Uterus (tissue), 3 donors: ENCODE measurements at regions not wholly inside any gene's neighbourhood (a gene's known extent, or its start where the extent isn't known, plus 50 kb on each side); places are given as distances from the start of the nearest gene placed in this dataset.

Source experiments
- DNase-seq, 2 donors: peaks; one replicate each; pipeline ENCODE4 v3.0.0-alpha.2; 2019 to 2020
- H3K27ac ChIP-seq, 2 donors: fragments of 200-600 bp; sonication (generic); 1 replicate in 1 of 2; 2 replicates in 1 of 2; pipeline ENCODE4 v1.5.1; 2016 to 2018
- H3K27me3 ChIP-seq, 2 donors: fragments of 200-600 bp; sonication (generic); one replicate each; pipeline ENCODE4 v1.5.1; 2018 to 2019; ENCODE audit warnings: control low read depth in 1 of 2
- H3K36me3 ChIP-seq, 2 donors: fragments of 200-600 bp; sonication (generic); one replicate each; pipeline ENCODE4 v1.5.1; 2019; ENCODE audit warnings: control low read depth in 1 of 2
- H3K4me1 ChIP-seq, 2 donors: fragments of 200-600 bp; sonication (generic); one replicate each; pipeline ENCODE4 v1.5.1; 2018 to 2019; ENCODE audit warnings: control low read depth in 1 of 2
- H3K4me3 ChIP-seq, 2 donors: fragments of 200-600 bp; sonication (generic); 1 replicate in 1 of 2; 2 replicates in 1 of 2; pipeline ENCODE4 v1.5.1; 2018 to 2019; ENCODE audit warnings: mild to moderate bottlenecking in 1 of 2
- H3K9me3 ChIP-seq, 2 donors: fragments of 200-600 bp; sonication (generic); one replicate each; pipeline ENCODE4 v1.5.1; 2019; ENCODE audit warnings: control low read depth in 1 of 2
- POLR2A ChIP-seq, 2 donors: fragments of 450-650 bp; IDR thresholded peaks; one replicate each; pipeline ENCODE4 v1.6.1; 2016; ENCODE audit warnings: antibody characterized with exemption in 2 of 2, mild to moderate bottlenecking in 1 of 2, moderate library complexity in 1 of 2
- intact Hi-C: fragments of 100-400 bp; cut with DNase I; formaldehyde crosslinking; loops from one replicate; pipeline ENCODE4 v1.15.1; 2023; ENCODE audit warnings: low total_unique reads
- TF ChIP-seq, protein P1 (sequence below), 4 experiments: fragments of 200-600 bp in 2 of 4; fragments of 450-650 bp in 2 of 4; sonication (generic) in 2 of 4; IDR thresholded peaks; one replicate each; pipeline ENCODE4 v1.5.1; 2016 to 2019; ENCODE audit warnings: antibody characterized with exemption in 4 of 4, mild to moderate bottlenecking in 2 of 4, moderate library complexity in 1 of 4
- donor health status: DM: yes; HTN: yes; CAD: no.

DNA sequence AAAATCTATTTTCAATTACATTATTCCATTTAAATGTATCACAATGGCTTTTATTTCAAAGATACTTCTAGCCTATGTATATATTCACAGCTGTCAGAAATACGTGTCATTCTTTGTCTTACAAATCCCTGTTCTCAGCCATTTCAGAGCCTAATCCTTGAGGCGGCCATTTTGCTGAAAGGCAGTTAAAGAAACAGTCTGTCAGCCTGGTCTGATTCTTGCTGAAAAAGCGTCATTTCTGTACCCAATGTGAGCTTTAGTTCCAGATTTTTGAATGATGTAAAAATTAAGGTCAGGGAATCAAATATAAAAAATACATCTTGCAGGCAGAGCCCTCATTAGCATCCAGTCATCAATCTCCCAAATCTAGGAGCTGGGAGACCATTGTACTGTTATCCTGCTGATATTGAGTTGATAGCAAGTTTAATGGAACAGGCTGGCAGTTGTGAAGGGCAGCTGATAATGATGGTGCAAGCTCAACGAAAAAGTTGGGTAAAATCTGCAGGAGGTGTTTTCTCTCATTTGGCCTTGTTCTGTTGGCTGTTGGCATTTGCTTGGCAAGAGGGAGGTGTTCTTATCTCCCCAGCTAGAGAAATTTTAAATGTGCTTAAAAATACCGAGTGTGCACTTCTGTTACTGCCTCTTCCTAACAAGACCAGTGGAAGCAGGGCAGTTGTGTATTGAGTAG lies 314.8 kb downstream of the SOX4 start:
- intact Hi-C loops: no loop called here
- no peaks in the 10 kb centered on the region for H3K9me3 ChIP-seq
- DNase-seq: no peak
- no peak overlapping the region for H3K4me3 ChIP-seq
- no peak for TF ChIP-seq POLR2A (IDR thresholded peaks at IDR 0.05)
- TF ChIP-seq, protein P1, sequence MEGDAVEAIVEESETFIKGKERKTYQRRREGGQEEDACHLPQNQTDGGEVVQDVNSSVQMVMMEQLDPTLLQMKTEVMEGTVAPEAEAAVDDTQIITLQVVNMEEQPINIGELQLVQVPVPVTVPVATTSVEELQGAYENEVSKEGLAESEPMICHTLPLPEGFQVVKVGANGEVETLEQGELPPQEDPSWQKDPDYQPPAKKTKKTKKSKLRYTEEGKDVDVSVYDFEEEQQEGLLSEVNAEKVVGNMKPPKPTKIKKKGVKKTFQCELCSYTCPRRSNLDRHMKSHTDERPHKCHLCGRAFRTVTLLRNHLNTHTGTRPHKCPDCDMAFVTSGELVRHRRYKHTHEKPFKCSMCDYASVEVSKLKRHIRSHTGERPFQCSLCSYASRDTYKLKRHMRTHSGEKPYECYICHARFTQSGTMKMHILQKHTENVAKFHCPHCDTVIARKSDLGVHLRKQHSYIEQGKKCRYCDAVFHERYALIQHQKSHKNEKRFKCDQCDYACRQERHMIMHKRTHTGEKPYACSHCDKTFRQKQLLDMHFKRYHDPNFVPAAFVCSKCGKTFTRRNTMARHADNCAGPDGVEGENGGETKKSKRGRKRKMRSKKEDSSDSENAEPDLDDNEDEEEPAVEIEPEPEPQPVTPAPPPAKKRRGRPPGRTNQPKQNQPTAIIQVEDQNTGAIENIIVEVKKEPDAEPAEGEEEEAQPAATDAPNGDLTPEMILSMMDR (IDR thresholded peaks at IDR 0.05): no peak
- H3K27me3 ChIP-seq: no peaks in the 10 kb centered on the region
- no peaks in the 10 kb centered on the region for H3K36me3 ChIP-seq
- peak overlapping the region; percentile 1 to 18 for H3K27ac ChIP-seq
- H3K4me1 ChIP-seq: peaks cover 3 to 8% of the 10 kb centered on the region in 2 donors

DNA sequence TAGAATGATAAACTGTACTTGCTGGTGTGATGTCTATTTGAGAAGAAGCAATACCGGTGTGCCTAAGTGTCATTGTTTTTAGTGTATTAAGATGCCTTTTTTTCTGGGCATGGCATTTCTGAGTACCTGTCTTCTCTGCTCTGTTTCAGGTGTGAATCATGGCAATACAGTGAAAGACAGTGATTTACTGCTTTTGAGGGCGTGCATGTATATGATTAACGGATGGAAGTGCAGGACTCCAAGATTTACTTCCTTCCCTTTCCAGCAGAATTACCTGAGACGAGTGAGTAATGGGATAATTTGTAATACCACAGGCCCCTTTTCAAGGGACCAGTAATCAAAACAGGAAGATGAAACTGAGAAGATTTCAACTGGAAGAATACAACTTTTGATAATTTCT lies 315.8 kb downstream of the SOX4 start:
- DNase-seq: no peak
- H3K4me1 ChIP-seq: peaks cover 3 to 8% of the 10 kb centered on the region in 2 donors
- peak overlapping the region; percentile 18 to 35 for H3K27ac ChIP-seq
- TF ChIP-seq, protein P1 (IDR thresholded peaks at IDR 0.05): no peak
- no peak for TF ChIP-seq POLR2A (IDR thresholded peaks at IDR 0.05)
- H3K4me3 ChIP-seq: no peak overlapping the region
- H3K36me3 ChIP-seq: no peaks in the 10 kb centered on the region
- intact Hi-C loops: no loop called here
- H3K9me3 ChIP-seq: no peaks in the 10 kb centered on the region
- H3K27me3 ChIP-seq: no peaks in the 10 kb centered on the region

DNA sequence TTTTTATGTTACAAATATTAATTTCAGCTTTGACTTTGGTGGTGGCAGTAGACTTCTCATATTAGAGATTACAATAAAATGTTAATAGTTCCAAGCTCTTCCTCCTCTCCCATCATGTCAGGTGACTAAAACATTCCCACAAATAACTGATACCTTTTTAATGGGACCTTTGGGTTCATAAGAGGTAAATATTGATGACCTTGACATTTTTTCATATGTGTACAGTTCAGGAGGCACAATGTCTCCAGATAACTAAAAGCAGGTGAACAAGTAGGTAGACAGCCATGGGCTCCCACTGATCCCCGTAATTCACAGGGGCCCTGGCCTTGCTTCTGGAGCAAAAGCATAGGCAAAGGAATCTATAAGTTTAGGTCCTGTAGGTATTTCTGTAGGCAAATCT lies 317.7 kb downstream of the SOX4 start:
- Histone ChIP-seq H3K4me3 (no peak overlapping the region), H3K36me3 (no peaks in the 10 kb centered on the region), H3K9me3 (no peaks in the 10 kb centered on the region), H3K27me3 (no peaks in the 10 kb centered on the region), H3K4me1 (peaks cover 3 to 8% of the 10 kb centered on the region in 2 donors), H3K27ac (no peak overlapping the region)
- no peak for DNase-seq
- intact Hi-C loops: no loop called here
- TF ChIP-seq, protein P1 (IDR thresholded peaks at IDR 0.05): no peak
- no peak for TF ChIP-seq POLR2A (IDR thresholded peaks at IDR 0.05)

DNA sequence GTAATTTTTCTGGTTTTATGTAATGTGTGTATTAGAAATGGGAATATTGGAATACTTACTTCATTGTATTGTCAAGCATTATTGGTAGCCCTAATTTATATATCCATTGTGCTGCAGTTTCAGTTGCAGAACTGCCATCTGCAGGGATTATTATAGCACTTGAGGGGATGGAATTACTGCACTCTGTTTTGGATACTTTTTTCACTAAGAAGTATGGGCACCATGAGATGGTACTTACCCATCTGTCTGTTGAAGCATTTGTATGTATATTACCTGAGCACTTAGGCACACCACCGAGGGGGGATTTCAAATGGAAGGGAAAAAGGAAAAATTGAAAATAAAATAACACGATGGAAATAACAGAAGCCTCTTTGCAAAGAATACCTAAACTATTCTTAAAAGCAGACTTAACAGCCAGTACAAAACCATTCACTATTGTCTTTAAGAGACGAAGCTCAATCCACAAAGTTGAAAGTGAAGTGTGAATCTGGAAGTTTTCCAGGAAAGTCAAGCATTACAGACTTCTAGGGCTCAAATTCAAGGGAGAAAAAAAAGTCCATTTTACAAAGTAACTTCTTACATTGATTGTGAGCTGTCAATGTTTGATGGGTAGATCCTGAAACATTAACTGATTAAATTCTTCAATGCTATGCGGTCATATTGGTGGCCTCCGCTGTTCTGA lies 318.7 kb downstream of the SOX4 start:
- Histone ChIP-seq H3K36me3 (no peaks in the 10 kb centered on the region), H3K4me1 (peaks cover 3 to 8% of the 10 kb centered on the region in 2 donors), H3K27ac (no peak overlapping the region), H3K9me3 (no peaks in the 10 kb centered on the region), H3K4me3 (no peak overlapping the region), H3K27me3 (no peaks in the 10 kb centered on the region)
- TF ChIP-seq, protein P1 (IDR thresholded peaks at IDR 0.05): no peak
- no peak for TF ChIP-seq POLR2A (IDR thresholded peaks at IDR 0.05)
- intact Hi-C loops: no loop called here
- DNase-seq: no peak
